ENCODE measurements at regions not wholly inside any gene's neighbourhood (a gene's known extent, or its start where the extent isn't known, plus 50 kb on each side); places are given as distances from the start of the nearest gene placed in this dataset.
A peak's percentile ranks its signal among the peaks of the same experiment; 100 is the strongest.
"Not testable (repeated sequence)": the region's sequence is repeated elsewhere in the genome, so short reads cannot be mapped to it uniquely, and the experiment has no call there.

- no peak for DNase-seq (ENCODE audit: low read depth)
Measured at GRCh38 chr4:82247629-82248028, 126.2 kb downstream of the HNRNPD start.

- peak; percentile 15 for DNase-seq (ENCODE audit: low read depth)
Measured at GRCh38 chr4:82247171-82247570, 126.6 kb downstream of the HNRNPD start.

GRCh38 chr4:82241534-82241933 is 132.3 kb downstream of the HNRNPD start:
- no peak for DNase-seq (ENCODE audit: low read depth)

DNA sequence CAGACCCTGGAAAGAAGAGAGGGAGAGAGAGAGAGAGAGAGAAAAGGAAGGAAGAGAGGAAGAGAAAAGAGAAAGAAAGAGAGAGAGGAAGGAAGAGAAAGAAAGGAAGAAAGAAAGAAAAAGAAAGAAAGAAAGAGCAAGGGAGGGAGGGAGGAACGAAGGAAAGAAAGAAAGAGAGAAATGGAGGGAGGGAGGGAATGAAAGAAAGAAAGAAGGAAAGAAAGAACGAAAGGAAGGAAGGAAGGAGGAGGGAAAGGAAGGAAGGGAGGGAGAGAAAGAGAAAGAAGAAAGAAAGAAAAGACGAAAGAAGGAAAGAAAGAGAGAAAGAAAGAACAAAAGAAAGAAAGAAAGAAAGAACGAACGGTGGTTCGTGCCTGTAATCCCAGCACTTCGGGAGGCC is 133.4 kb downstream of the HNRNPD start:
- no peak for DNase-seq (ENCODE audit: low read depth)

- not testable (repeated sequence) for DNase-seq (ENCODE audit: low read depth)
Measured at GRCh38 chr4:82237142-82237541, 136.6 kb downstream of the HNRNPD start.

GRCh38 chr4:82235346-82235745 is 138.4 kb downstream of the HNRNPD start:
- no peak for DNase-seq (ENCODE audit: low read depth)

DNA sequence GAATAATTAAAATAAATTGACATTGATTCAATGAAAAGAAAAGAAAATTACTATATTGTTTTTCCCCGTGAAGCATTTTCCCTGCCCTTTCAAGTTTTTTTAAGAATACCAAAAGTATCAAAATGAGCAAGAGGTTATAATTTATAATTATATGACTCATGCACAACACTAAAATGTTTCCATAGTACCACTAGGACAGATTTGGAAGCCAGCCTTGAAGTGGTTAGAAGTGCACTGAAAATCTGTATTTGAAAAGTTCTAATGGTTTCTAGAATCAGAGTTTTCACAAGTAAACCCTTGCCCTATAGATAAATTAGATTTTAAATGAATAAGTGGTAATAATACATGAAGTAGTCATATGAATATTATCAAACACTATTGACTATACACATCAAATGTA is 140.9 kb downstream of the HNRNPD start:
- no peak for DNase-seq (ENCODE audit: low read depth)

- DNase-seq (ENCODE audit: low read depth) = no peak
Measured at GRCh38 chr4:82231806-82232205, 142.0 kb downstream of the HNRNPD start.

DNA sequence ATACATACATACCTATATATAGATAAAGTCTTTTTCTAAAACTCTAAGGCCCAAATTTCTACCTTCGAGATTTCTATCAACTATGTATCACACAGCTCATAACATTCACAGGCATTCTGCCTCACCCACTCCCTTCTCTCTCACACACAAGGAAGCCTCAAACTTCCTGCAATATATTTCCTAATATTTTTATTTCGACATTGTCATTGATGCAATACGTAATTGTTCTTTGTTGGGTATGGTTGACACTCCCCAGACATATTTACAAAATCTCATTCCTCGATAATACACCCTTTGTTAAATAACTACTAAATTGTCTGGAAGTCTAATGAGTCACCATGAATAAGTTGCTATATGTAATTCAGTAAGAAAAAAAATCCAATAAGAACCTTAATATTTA is 143.5 kb downstream of the HNRNPD start:
- no peak for DNase-seq (ENCODE audit: low read depth)

GRCh38 chr4:82225030-82225429 is 148.8 kb downstream of the HNRNPD start:
- no peak for DNase-seq (ENCODE audit: low read depth)

DNA sequence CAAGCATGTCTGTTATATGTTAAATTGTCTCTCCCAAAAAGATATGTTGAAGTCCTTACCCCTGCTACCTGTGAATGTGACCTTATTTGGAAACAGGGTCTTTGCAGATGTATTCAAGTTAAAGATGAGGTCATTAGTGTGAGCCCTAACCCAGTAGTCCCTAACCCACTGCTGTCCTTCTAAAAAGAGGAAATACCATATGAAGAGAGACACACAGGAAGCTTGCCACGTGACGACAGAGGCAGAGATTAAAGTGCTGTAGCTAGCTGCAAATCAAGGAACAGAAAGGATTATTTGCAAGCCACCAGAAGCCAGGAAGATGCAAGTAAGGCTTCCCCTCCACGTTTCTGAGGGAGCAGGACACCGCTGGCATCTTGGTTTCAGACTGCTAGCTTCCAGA is 150.1 kb downstream of the HNRNPD start:
- peak; percentile 4 for DNase-seq (ENCODE audit: low read depth)

DNA sequence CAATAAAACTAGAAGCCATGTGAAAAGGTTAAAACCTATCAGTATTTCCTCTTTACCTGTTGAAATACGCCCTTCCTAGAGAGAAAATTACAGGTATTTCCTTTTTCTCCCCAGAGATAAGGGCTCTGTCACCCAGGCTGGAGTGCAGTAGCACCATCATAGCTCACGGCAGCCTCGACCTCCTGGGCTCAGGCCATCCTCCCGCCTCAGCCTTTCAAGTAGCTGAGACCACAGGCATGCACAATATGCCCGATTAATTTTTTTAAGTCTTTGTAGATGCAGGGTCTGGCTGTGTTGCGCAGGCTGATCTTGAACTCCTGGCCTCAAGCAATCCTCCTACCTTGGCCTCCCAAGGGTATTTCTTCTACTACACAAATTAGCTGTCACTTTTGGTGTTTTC is 154.4 kb downstream of the HNRNPD start:
- DNase-seq (ENCODE audit: low read depth) = no peak

DNA sequence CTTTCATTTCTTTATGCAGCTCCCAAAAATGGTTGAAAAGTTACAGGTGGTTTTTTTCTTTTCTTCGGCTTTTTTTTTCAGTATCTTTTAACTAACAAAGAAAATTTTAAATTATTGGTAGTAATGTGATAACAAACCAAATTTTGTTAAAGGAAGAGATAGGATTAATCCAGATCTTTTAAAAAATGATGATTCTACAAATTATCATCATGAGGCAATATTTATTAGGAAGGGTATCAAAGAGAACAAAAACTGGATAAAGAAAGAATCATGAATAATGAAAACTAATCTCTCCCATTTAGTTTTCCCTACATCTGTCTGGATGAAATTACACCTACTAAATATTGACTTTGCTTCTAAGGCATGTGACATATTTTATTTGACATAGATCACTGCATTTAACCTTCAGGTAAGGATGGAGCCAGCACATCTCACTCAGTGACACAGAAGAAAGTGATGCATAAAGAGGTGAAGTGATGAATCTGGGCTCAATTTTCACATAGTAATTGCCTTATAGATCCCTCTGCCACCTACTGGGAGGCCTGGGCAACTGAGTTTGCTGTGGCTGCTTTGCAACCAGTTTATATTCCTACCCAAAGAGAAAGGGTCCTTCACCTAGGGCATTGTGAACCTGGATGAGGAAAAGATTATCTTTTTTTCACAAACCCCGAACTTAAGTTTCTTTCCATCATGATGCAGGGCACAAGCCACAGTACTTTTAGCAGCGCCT is 155.6 kb downstream of the HNRNPD start:
- DNase-seq (ENCODE audit: low read depth) = no peak

GRCh38 chr4:82216219-82216618 is 157.6 kb downstream of the HNRNPD start:
- DNase-seq (ENCODE audit: low read depth) = no peak

GRCh38 chr4:82215800-82216199 is 158.0 kb downstream of the HNRNPD start:
- DNase-seq (ENCODE audit: low read depth) = no peak

DNA sequence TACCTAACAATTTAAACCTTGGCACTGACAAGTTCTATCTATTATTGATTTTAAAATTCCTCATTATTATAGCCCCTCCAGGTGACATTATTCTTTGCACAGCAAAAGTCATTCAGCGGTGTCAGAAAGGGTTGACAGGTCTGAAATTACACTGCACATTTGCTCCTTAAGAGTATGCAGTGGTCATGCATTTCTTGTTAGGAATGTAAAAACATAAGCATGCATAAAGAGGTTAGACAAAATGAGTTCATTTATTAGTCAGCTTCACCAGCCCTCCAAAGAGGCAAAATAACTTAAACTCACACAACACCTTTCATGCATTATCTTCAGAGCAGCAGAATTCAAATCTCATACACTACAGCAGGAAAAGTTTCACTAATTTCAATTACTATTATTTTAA is 158.8 kb downstream of the HNRNPD start:
- DNase-seq (ENCODE audit: low read depth) = no peak

- no peak for DNase-seq (ENCODE audit: low read depth)
Measured at GRCh38 chr4:82213485-82214417, 160.0 kb downstream of the HNRNPD start.

DNA sequence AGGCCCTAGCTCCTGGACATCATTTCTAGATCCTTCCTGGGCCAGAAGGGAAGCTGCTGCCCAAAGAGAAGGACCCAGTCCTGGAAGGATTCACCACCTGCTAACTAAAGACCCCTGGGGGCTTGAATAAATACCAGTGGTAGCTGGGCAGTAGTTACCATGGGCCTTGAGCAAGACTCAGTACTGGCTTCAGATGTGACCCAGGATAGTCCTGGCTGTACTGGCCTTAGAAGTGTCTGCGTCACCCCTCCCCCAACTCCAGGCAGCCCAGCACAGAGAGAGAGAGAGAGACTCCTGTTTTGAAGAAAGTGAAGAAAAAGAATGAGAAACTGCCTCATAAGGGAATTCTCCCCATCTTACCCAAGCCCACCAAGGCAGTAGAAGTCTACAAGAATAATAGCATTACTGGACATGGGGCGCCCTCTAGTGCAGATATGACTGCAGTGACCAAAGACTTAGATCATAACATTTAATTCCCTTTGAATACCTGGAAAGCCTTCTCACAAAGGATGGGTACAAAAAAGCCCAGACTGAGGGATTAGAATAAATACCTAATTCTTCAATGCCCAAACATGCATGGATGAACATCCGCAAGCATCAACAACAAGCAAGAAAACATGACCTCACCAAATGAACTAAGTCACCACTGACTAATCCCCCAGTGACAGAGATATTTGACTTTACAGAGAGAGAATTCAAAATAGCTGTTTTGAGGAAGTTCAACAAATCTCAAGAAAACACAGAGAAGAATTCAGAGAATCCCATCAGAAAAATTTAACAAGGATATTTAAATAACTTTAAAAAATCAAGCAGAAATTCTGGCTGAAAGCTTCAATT is 171.8 kb downstream of the HNRNPD start:
- peak; percentile 38 for DNase-seq (ENCODE audit: low read depth)

- no peak for DNase-seq (ENCODE audit: low read depth)
Measured at GRCh38 chr4:82201303-82201702, 172.5 kb downstream of the HNRNPD start.

- DNase-seq (ENCODE audit: low read depth) = no peak
Measured at GRCh38 chr4:82200046-82200445, 173.7 kb downstream of the HNRNPD start.

GRCh38 chr4:82194329-82194728 is 179.5 kb downstream of the HNRNPD start:
- DNase-seq (ENCODE audit: low read depth) = no peak

GRCh38 chr4:82192017-82192673 is 181.6 kb downstream of the HNRNPD start:
- DNase-seq (ENCODE audit: low read depth) = no peak

All from Daoy (cell line).